ENCODE measurements at regions not wholly inside any gene's neighbourhood (a gene's known extent, or its start where the extent isn't known, plus 50 kb on each side); places are given as distances from the start of the nearest gene placed in this dataset.

DNA sequence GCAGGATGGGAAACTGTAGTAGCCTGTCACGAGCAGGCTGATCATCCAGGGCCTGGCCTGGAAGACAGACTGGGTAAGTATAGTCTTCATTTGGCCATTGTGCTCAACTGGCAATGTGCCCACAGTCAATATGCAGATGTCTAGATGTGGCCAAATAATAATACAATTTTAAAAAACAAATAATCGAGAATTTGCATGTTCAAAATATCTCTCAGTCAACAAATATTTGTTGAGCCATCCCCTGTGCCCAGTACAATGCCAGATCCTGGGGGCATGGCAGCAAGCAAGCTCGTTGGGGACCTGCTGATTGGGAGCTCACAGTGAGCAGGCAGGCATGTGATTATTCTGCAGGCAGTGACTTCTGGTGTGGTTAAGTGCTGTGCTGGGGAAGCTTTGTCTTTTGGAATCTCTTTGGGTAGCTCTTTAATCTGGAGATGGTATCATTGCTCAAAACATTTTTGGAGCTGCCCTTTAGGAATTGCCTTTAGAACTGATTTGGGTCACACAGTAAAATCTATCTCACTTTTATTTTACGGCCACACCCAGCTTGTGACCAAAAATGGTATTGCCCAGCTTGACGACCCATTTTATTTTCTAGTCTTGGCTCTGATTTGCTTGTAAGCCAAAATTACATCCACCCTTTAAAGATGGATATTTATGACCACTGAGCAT is 92.2 kb downstream of the PLCE1 start:
- DNase-seq (ENCODE audit: low read depth, low spot score): no peak

DNA sequence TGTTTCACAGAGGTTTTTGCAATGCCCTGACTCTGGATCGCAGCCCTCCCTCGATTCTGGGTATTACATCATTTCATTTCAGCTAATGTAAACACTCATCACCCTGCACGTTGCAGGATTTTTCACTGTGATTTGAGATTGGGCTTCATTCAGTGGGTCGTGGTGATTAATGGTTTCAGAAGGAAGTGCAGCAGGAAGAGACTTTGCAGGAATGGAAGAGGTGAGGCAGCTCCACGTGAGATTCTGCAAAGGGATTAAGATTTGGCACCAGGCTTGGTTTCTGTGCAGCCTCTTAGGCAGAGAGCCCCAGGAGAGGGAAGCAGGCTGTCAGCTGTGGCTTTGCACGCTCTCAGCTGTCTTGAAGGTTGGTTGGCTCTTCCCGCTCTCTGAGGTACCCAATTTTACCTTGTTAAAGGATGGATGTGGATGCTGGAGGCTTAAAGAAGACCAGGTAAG is 95.2 kb downstream of the PLCE1 start:
- no peak for DNase-seq (ENCODE audit: low read depth, low spot score)

DNA sequence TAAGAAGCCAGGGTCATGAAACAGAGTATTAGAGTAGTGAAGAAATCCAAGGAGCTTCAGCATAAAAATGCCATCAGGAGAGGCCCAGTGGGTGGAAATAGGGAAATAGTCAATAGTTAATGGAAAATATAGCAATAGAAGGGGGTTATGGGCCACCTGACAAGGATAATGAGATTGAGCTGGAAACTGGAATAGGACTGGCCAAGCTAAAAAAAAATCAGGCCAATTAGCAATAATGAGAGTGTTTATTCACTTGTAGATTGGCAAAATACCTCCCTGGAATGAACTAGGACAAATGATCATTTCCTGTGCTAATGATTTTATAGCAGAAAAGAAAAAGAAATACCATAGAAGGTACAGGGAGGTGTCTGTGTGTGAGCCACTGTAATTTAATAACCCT is 97.9 kb downstream of the PLCE1 start:
- no peak for DNase-seq (ENCODE audit: low read depth, low spot score)

DNA sequence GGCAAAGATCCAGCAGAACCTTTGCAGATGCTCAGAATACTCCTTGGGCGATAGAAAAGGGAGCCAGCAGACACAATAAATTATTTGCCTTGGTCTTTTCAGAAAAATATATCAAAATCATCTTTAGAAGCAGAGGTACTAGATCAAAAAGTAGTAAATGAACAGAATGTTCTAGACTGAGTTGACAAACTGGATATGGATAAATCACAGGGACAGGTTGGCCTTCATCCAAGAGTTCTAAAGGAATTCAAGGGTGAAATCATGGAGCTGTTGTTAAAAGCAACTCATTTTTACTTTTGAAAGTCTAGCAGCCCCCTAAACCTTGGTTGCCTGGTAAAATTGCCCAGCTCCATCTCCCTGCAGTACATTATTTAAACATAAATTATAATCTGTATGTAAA is 99.1 kb downstream of the PLCE1 start:
- no peak for DNase-seq (ENCODE audit: low read depth, low spot score)

DNA sequence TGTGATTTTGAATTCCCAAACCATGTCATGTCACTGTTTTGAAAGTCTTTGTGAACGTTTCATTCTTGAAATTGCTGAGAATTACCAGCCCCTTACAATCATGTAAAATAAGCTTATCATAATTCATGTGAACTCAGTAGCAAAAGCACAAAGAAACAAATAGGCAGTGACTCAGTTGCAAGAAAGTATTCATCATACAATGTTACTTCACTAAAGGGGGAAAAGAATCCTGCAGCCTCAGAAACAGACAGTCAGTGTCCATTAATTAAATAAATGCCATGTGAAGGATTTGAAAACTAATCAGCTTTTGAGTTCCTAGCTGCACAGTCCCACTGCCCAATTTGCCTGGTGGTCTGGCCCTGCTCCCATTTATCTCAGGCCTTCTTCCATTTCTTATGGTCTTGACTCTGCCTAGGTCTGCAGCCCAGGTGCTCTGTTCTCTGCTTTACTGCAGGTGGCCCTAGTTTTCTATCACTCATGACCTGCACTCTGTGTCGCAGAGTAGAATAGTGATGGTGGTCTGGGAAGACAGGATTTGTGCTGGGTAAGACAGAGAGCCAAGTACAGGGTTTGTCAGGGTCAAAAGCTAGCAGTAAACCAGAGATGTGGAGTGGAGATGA is 99.7 kb downstream of the PLCE1 start:
- no peak for DNase-seq (ENCODE audit: low read depth, low spot score)

DNA sequence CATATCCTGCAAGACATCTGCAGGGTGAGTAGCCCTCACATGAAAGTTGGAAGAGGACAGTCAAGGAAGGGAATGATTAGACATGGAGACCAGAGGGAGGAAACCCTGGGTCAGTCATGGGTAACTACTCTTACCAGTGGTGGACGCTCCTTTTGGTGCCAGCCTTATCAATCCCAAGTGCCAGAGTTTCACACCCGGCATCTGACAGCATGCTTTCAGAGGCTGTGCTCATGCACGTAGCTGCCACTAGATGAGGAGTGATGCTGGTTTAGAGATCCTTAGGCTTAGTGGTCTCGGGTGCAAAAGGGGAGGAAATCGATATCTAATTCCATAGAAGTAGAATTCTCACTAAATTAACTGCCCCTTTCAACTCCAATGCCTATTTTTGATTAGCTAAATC is 100.8 kb downstream of the PLCE1 start:
- DNase-seq (ENCODE audit: low read depth, low spot score): no peak

DNA sequence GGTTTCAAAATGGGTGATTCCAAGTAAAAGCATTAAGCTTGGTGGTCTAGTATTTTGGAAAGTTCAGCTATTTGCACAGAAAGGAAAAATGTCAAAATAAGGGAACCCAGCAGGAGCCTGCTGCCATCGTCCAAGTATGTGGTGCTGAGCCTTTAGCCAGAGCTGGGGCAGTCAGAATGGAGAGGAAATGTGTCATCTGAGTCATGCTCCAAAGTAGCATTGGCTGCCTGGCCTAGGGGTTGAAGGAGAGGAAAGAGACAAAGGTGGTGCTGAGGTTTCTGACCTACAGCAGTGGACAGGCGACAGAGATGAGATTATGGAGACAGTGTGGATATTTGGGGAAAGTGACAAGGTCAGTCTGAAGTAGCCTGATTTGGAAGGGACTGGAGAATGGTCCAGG is 103.9 kb downstream of the PLCE1 start:
- DNase-seq (ENCODE audit: low read depth, low spot score): no peak

DNA sequence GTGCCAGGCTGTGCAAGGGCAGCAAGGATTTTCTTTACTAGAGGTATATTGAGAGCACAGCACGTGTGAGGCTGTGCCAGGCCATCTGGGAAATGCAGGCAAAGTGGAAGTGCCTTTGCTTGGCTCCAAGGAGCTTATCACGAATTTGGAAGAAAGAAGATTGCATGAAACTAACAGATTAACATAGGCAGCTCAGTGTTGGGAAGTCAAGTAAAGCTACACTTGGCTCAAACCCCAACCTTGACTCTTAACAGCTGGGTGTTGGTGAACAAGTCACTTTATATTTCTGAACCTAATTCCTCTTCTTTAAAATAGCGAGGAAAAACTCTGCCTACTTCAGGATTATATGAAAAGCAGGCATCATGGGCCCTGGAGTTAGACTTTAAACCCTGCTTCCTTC is 105.2 kb downstream of the PLCE1 start:
- no peak for DNase-seq (ENCODE audit: low read depth, low spot score)

GRCh38 chr10:94101894-94102293 is 108.2 kb downstream of the PLCE1 start:
- no peak for DNase-seq (ENCODE audit: low read depth, low spot score)

- DNase-seq (ENCODE audit: low read depth, low spot score): no peak
Observed at GRCh38 chr10:94102436-94102835, 108.7 kb downstream of the PLCE1 start.

DNA sequence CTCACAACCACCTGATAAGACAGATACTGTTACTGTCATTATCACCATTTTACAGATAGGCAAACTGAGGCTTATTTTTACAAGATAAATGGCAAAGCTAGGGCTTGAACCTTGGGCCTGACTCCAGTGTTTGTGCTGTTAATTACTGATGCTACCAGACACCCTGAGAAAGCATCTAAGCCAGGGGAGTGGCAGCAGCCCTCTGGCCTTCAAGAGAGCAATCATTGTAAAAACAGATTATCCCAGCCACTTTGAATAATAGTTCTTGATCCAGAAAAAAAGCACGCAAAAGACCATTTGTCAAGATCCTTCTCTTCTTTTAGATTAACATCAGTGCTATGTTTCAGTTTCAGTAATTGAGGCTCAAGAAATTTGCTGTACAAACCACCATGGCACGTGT is 109.5 kb downstream of the PLCE1 start:
- DNase-seq (ENCODE audit: low read depth, low spot score): no peak

- DNase-seq (ENCODE audit: low read depth, low spot score): no peak
Observed at GRCh38 chr10:94103801-94104221, 110.1 kb downstream of the PLCE1 start.

- DNase-seq (ENCODE audit: low read depth, low spot score): no peak
Observed at GRCh38 chr10:94104316-94105000, 110.7 kb downstream of the PLCE1 start.

DNA sequence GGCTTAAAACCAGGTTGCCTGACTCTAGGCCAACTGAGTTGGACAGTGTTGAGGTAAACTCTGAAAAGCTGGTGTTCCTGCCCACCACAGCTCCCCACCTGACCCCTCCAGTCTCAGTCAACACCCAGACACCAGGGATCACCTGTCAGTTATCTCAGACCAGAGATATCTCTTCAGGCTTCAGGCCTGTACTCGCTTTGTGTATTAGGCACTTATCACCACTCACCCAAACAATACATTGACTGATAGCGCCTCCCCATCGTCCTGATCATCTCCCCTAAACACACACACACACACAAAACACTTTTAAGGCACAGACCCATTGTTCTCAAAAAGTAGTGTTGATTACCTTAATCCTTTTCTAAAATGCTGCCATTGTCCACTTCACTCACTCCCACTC is 111.5 kb downstream of the PLCE1 start:
- no peak for DNase-seq (ENCODE audit: low read depth, low spot score)

DNA sequence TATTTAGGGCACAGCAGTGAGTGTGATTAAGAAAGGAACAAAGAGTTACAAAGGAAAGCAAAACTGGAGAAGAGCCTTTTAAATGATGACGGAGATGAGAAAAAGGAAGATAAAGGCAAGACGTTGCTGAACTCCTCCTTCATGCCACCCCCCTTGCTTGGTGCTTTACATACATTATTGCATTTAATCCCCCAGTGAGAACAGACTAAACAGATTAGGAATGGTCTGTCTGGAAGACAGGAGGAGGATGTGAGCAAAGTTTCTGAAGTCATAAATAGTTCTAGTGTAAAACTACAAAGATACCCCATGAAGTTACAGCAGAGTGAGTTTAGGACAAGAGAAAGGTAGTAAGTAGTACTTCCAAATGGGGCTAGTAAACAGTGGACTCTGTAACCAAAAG is 113.5 kb downstream of the PLCE1 start:
- DNase-seq (ENCODE audit: low read depth, low spot score): no peak

DNA sequence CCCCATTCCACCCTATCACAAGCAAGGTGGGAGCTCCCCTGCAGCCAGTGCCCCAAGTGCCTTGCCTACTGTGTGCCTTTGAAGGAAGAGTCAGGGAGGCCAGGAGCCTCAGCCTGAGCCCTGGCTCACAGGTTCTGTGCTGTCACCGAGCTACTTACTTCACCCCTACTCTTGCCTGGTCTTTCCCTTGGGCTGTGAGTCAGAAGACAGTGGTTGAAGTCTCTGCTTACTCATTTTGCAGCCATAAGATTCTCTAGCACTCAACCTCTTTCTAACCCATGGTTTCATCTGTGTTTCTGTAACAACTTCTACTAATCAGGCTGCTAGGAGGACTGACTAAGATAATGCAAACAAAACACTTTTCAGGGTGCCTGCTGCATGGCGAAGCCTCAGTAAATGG is 114.5 kb downstream of the PLCE1 start:
- no peak for DNase-seq (ENCODE audit: low read depth, low spot score)

GRCh38 chr10:94111367-94111766 is 117.6 kb downstream of the PLCE1 start:
- no peak for DNase-seq (ENCODE audit: low read depth, low spot score)

- DNase-seq (ENCODE audit: low read depth, low spot score): no peak
Observed at GRCh38 chr10:94112321-94112720, 118.6 kb downstream of the PLCE1 start.

DNA sequence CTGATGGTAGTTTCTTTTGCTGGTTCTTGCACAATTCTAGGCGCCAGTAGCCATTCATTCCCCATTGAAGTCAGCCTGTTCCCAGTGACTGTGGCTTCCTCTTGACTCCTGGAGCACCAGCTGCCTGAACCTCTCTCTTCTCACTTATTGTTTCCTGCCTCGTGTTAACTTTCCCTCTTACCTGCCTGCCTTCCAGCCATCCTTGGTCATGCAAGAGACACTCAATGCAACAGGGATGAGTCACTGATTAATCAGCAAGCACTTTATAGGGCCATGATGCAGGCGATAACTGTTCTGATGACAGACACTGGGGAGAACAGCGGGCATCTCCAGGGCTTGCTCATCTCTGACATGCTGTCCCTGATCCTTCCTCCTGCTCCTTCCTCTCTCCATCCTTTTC is 122.0 kb downstream of the PLCE1 start:
- DNase-seq (ENCODE audit: low read depth, low spot score): no peak

DNA sequence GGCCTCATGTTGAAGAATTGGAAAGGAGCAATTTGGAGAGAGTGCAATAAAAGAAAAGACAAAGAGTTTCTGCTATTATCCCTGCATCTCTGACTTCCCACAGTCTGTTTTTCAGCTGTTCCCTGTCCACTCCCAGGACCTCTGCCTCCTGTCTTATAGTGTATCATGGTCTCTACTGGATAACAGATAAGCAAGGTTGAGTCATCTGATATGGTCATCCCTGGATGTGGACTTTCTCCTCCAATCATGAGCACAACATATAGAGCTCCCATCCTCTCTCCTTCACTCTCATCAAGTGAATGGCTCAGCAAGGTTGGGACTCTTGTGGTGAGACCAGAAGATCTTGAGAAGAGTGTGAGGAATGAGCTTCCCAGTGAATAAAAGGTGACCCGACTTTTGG is 123.1 kb downstream of the PLCE1 start:
- no peak for DNase-seq (ENCODE audit: low read depth, low spot score)

- no peak for DNase-seq (ENCODE audit: low read depth, low spot score)
Observed at GRCh38 chr10:94122211-94122610, 128.5 kb downstream of the PLCE1 start.

GRCh38 chr10:94123258-94123995 is 129.7 kb downstream of the PLCE1 start:
- no peak for DNase-seq (ENCODE audit: low read depth, low spot score)
